ENCODE measurements at regions not wholly inside any gene's neighbourhood (a gene's known extent, or its start where the extent isn't known, plus 50 kb on each side); places are given as distances from the start of the nearest gene placed in this dataset.
"Not testable (repeated sequence)": the region's sequence is repeated elsewhere in the genome, so short reads cannot be mapped to it uniquely, and the experiment has no call there.

DNA sequence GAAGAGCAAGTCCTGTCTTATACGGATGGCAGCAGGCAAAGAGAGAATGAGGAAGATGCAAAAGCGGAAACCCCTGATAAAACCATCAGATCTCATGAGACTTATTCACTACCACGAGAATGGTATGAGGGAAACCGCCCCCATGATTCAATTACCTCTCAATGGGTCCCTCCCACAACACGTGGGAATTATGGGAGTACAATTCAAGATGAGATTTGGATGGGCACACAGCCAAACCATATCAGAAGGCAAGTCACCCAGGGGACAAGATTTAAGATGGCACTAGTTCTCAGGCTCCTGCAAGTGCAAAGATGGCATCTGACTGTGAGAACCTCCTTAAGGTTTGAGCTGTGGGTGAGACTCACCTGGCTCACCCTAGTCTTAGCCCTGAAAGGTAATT, 984.3 kb downstream of the AACS start:
- not testable (repeated sequence) for H3K27ac Mint-ChIP-seq, H3K36me3 Mint-ChIP-seq, H3K4me3 Mint-ChIP-seq, H3K9me3 Mint-ChIP-seq, H3K27me3 Mint-ChIP-seq, H3K4me1 Mint-ChIP-seq

DNA sequence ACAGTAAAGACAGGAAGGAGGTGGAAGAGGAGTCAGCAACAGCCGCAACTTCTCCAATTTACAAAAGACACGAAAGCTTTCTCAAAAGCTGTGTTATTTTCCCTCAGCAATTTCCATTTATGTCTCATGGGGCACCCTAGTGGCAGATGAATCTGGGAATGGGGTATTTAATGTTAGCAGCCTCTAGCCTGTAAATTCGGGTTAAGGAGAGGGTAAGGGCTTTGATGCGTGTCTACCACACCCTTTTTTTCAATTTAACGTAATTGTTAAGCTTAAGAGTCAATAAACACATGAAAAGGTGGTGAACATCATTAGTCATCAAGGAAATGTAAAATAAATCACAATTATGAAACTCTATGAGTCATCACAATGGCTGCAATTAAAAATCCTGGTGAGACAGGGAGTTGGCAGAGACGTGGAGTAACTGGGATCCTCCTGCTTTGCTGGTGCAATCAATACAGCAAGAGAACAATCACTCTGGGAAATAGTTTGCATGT, 986.4 kb downstream of the AACS start:
- peaks cover 9% of the 10 kb centered on the region for H3K9me3 Mint-ChIP-seq
- no peak overlapping the region for H3K4me3 Mint-ChIP-seq
- H3K4me1 Mint-ChIP-seq: no peaks in the 10 kb centered on the region
- H3K27ac Mint-ChIP-seq: no peak overlapping the region
- H3K27me3 Mint-ChIP-seq: no peaks in the 10 kb centered on the region
- no peaks in the 10 kb centered on the region for H3K36me3 Mint-ChIP-seq

DNA sequence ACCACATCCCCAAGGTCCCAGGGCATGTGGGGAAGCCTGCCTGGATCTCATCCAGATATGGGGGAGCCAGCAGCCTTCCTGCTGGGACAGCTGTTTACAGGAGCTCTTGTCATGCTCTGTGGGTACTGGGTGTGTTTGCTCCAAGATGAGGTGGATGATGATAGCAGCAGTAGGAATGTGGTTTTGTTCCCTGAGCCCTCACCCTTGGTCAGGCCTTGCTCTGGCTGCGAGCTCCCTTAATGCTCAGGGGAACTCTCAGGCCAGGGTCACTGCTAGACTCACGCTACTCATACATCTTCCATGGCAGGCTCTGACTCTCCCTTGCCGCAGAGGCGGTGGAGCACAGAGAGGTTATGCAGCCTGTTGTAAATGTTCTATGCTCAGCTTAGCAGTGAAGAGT, 990.3 kb downstream of the AACS start:
- no peaks in the 10 kb centered on the region for H3K4me1 Mint-ChIP-seq
- H3K27me3 Mint-ChIP-seq: no peaks in the 10 kb centered on the region

DNA sequence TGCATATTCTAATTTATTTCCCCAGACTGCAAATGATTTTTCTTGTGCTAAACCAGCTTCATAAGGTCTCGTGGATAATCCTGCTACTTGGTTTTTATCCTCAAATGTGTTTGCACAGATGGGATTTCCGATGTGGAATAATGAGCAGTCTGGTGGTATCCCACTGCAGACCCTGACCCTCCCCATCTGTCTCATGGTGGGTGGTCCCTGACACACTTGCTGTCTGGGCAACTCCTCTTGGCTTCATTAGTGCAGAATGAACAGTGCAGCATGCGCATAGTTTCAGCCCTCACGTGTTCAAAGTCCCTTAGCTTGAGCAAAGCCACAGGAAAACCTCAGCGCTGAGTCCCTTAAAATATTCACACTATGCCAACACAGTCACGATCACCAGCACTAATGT, 996.5 kb downstream of the AACS start:
- H3K27me3 Mint-ChIP-seq: no peaks in the 10 kb centered on the region
- no peaks in the 10 kb centered on the region for H3K9me3 Mint-ChIP-seq
- no peaks in the 10 kb centered on the region for H3K4me1 Mint-ChIP-seq
- no peaks in the 10 kb centered on the region for H3K36me3 Mint-ChIP-seq
- no peak overlapping the region for H3K27ac Mint-ChIP-seq
- H3K4me3 Mint-ChIP-seq: no peak overlapping the region

More for the DNA sequence above, 990.3 kb downstream of the AACS start:
- Mint-ChIP-seq H3K36me3 (no peaks in the 10 kb centered on the region), H3K27ac (no peak overlapping the region), H3K9me3 (peaks cover 9% of the 10 kb centered on the region), H3K4me3 (no peak overlapping the region)

DNA sequence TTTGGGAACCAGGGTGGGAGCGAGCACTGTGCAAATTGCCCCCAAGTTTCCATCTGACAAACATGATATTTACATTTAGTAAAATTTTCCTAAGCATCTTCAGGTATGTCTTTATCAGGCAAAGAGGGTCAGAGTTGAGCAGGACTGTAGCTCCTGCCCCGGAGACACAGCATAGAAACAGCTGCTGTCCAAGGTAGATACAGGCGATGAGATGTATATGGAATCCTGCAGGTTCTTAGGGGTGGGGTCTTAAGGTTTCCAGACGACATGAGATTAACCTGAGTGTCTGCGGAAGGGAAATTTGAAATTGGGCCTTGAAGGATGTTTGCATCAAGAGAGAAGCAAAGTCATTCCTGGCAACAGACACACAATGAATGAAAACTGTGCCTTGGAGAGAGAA, 998.8 kb downstream of the AACS start:
- Mint-ChIP-seq H3K4me1 (no peaks in the 10 kb centered on the region), H3K9me3 (no peaks in the 10 kb centered on the region), H3K27ac (no peak overlapping the region), H3K27me3 (no peaks in the 10 kb centered on the region), H3K4me3 (no peak overlapping the region), H3K36me3 (no peaks in the 10 kb centered on the region)

DNA sequence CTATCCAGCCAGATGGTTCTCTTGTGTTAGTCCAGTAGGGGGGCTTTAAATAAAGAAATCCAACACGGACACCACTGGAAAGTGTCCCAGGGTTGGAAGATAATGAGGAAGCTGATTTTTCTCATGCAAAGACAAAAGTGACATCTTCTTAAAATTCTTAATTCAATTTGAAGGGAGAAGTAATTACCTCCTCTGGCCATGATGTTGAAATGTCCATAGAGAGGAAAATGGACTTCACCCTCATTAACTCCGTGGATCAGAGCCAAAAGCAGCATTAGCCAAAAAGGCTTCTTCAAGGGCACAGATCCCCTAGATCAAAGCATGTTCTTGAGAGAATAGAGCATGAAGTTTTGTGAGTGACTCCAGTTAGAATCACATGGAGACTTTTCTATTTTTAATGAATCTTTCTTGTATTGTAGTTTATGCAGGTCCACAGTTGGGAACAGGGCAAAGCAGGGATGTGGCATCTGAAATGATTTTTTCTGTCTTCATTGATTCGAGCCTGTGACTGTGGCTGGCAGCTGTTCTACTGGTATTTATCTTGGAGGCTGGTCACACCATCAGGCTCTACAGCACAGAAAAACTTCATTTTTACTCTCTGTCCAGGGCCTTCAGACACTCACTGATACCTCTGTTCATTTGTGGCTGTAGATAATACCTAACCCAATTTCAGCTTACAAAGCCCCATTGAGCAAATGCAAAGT, 1002.5 kb downstream of the AACS start:
- H3K27me3 Mint-ChIP-seq: no peaks in the 10 kb centered on the region
- no peaks in the 10 kb centered on the region for H3K36me3 Mint-ChIP-seq
- peaks cover 12% of the 10 kb centered on the region for H3K9me3 Mint-ChIP-seq
- H3K4me3 Mint-ChIP-seq: no peak overlapping the region
- no peak overlapping the region for H3K27ac Mint-ChIP-seq
- H3K4me1 Mint-ChIP-seq: no peaks in the 10 kb centered on the region

DNA sequence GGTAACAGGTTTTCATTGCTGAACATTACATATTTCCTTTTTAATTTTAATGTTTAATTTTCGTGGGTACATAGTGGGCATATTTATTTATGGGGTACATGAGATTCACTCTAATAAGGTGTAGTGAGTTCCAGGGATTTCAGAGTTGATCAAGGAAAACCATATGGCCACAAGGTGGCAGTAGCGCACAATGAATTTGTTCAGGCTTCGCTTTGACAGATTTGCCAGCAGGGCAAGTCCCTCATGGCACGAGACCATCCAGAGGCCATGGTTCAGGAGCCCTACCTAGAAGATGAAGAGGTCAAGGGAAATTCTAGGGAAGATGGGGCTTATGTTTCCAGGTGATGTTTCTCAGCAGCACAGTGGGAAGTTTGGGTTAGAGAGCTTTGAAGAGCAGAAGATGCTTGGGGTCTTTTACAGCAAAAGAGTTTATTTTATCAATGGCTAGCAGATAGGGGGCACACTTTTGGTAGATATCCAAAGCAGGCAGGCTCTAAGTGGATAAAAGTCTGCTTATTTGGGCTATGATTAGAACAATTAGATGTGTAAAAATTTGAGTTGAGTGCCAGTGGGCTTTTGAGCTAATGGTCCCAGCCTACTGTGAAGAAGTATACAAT, 1004.4 kb downstream of the AACS start:
- Mint-ChIP-seq H3K4me3 (no peak overlapping the region), H3K4me1 (no peaks in the 10 kb centered on the region), H3K27me3 (no peaks in the 10 kb centered on the region), H3K9me3 (peaks cover 12% of the 10 kb centered on the region), H3K36me3 (no peaks in the 10 kb centered on the region), H3K27ac (no peak overlapping the region)

DNA sequence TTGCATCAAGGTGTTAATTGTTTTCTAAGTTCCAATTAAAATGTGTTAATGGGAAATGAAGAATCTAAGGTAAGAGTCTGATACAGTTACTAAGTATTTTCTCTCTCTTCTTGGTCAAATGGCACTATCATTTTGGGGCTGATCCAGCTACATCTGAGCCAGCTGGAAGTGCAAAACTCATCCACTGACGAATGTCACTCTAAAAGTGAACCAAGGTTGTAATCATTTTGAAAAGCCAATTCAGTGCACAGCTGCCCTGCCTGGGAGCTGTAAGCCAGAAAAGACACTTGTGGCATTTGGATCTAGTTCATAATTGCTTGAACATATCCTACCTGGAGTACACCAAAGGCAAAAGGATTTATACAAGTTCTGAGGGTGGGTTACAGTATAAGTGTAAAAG, 1011.3 kb downstream of the AACS start:
- H3K4me1 Mint-ChIP-seq: no peaks in the 10 kb centered on the region
- H3K27me3 Mint-ChIP-seq: no peaks in the 10 kb centered on the region
- H3K27ac Mint-ChIP-seq: no peak overlapping the region
- H3K36me3 Mint-ChIP-seq: no peaks in the 10 kb centered on the region
- H3K4me3 Mint-ChIP-seq: no peak overlapping the region
- H3K9me3 Mint-ChIP-seq: no peaks in the 10 kb centered on the region

DNA sequence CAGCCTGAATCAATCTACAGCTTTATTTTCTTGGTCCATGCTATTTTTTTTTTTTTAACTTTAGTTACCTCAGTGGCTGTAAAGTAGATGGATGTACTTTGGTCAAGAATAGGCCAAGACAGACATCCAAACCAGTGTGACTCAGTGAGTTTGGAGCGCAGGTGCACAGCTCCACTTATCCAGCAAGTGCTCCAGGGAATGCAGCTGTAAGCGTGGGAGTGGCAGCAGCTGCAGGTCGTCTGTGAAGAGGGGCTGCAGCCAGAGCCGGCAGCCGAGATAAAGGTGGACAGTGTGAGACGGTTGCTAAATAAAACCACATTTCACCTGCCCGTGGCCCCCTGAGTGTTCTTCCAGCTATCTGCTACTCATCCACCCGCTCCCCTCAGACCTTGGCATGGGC, 1018.7 kb downstream of the AACS start:
- Mint-ChIP-seq H3K27me3 (no peaks in the 10 kb centered on the region), H3K4me1 (no peaks in the 10 kb centered on the region), H3K27ac (no peak overlapping the region), H3K36me3 (no peaks in the 10 kb centered on the region), H3K9me3 (peaks cover 5% of the 10 kb centered on the region), H3K4me3 (no peak overlapping the region)

DNA sequence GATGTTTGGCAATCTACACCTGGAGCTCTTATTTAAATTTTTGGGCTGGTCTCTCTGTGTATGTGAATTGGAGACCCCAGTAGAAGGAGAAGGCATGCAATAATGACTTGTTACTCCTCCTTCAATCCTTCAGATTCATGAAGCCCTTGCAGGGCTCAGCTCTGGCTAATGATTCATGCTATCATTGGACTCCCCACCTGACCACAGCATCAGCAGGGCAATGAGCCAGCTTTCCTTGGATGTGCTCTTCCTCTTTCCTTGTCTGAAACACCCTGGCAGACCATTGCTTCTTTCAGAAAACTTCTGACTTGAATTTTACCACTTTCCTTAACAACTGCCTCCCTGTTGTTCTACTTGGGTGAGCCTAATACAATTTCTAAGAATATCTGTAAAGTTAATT, 1019.2 kb downstream of the AACS start:
- no peaks in the 10 kb centered on the region for H3K4me1 Mint-ChIP-seq
- H3K27ac Mint-ChIP-seq: no peak overlapping the region
- peaks cover 6% of the 10 kb centered on the region for H3K9me3 Mint-ChIP-seq
- no peak overlapping the region for H3K4me3 Mint-ChIP-seq
- H3K36me3 Mint-ChIP-seq: no peaks in the 10 kb centered on the region
- H3K27me3 Mint-ChIP-seq: no peaks in the 10 kb centered on the region

DNA sequence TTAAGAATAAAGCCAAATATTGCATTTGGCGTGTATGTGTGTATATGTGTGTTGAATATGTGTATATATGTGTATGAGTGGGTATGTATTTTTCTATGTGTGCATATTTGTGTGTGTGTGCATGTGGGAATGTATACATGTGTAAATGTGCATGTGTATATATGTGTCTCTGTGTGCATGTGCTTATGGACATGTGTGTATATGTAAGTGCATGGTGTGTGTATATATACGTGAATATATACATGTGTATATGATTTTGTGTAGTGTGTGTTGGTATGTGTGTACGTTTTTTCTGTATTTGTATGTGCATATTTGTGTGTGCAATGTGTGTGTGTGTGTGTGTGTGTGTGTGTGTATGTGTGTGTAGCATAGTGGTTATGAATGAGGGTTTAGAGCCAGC, 1021.0 kb downstream of the AACS start:
- Mint-ChIP-seq H3K36me3 (no peaks in the 10 kb centered on the region), H3K4me1 (no peaks in the 10 kb centered on the region), H3K4me3 (no peak overlapping the region), H3K9me3 (peaks cover 12% of the 10 kb centered on the region), H3K27ac (no peak overlapping the region), H3K27me3 (no peaks in the 10 kb centered on the region)

DNA sequence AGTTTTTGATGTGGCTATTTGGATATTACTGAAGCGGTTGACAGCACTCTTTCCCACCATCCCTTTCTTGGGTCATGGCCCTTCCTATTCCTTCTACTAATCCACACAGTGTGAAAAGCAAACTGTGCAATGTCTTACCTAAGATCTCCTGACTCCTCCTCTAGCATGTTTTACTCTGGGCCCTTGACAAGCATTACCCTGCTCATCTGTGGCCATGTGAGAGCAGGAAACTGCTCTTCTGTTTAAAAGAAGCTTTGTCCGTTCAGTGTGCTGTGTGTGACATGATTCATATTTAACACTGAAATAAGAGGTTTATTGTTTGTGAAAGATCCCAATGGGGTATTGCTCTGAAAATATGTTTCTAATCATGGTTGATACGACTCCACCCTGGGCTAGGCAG, 1022.5 kb downstream of the AACS start:
- H3K4me1 Mint-ChIP-seq: no peaks in the 10 kb centered on the region
- H3K27ac Mint-ChIP-seq: no peak overlapping the region
- H3K9me3 Mint-ChIP-seq: peaks cover 17% of the 10 kb centered on the region
- no peak overlapping the region for H3K4me3 Mint-ChIP-seq
- H3K36me3 Mint-ChIP-seq: no peaks in the 10 kb centered on the region
- H3K27me3 Mint-ChIP-seq: no peaks in the 10 kb centered on the region

DNA sequence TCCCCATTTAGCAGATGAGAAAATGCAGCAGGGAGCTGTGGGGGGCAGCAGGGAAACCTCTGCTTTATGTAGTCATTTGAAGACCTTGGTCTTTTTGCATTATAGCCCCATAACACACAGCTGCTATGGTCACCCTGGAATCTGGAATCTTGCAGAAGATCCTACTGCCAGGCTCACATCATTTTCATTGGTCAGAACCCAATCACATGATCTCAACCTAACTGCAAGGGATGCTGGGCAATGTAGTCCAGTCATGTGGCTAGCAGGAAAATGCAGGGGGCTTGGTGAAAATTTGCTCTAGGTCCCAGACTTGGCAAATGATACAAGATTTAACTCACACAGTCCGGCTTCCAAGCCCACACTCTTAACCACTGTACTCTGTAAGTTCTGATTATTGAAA, 1028.7 kb downstream of the AACS start:
- Mint-ChIP-seq H3K4me3 (no peak overlapping the region), H3K9me3 (peaks cover 12% of the 10 kb centered on the region), H3K4me1 (no peaks in the 10 kb centered on the region), H3K27me3 (no peaks in the 10 kb centered on the region), H3K27ac (no peak overlapping the region), H3K36me3 (no peaks in the 10 kb centered on the region)

DNA sequence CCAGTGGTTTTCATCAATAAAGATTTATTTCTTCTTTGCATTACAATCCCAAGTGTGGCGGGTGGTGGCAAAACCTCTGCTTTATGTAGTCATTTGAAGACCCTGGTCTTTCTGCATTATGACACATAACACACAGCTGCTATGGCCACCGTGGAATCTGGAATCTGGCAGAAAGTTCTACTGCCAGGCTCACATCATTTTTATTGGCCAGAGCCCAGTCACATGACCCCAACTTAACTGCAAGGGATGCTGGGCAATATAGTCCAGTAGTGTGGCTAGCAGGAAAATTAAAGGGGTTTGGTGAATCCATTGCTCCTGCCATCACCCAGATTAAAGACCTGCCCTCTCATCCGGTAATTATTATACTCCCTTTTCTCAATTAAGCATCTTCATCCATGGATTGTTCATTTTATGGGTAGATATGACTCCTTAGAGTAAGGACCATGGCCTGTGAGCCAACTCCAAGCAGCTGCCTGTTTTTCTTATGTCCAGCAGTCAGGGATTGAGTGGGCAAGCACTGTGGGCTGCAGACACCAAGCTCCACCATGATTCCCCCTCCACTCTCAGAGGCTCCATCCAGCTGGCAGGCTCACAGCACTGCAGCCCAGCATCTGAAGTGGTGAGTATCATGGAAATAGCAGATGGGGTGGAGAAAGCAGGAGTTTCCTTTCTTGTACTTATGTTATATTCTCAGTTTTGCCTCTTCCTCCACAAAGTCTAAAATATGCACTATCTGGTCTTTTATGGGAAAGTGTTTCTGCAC, 1030.7 kb downstream of the AACS start:
- Mint-ChIP-seq H3K27ac (no peak overlapping the region), H3K36me3 (no peaks in the 10 kb centered on the region), H3K4me3 (no peak overlapping the region), H3K9me3 (peaks cover 15% of the 10 kb centered on the region), H3K4me1 (no peaks in the 10 kb centered on the region), H3K27me3 (no peaks in the 10 kb centered on the region)

DNA sequence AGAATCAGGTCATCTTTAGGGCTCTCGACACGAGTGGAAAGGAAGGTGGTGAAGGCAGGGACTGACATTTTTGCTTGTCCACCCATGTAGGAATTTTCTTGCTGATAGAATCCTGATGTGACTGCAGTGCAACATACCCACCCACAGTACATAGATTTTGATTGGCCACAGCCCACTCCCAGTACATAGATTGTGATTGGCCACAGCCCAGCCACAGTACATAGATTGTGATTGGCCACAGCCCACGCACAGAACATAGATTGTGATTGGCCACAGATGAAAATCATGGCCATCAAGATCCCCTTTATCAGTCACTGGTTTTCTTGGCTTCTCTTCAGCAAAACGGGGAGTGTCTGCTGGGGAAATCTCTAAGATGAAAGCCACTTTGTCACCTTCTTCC, 1041.5 kb downstream of the AACS start:
- no peaks in the 10 kb centered on the region for H3K36me3 Mint-ChIP-seq
- no peak overlapping the region for H3K27ac Mint-ChIP-seq

DNA sequence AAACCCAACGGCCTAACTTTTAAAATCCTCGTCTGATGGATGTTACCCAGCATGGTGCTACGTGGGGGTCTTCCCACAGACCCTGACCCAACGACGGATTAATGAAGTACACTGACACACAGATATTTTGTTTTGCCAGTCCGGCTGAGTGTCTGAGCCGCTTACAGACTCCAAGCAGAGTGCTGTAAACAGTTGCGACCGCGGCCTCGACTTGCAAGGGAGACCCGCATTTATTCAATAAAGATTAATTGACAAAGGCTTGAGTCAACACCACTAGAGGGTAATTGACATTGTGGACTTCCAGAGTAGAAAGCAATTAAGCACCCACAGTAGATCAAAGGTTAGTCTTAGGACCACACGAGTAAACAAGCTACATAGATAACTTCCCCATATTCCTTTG, 1042.4 kb downstream of the AACS start:
- no peaks in the 10 kb centered on the region for H3K27me3 Mint-ChIP-seq
- H3K4me3 Mint-ChIP-seq: no peak overlapping the region
- H3K27ac Mint-ChIP-seq: no peak overlapping the region
- no peaks in the 10 kb centered on the region for H3K4me1 Mint-ChIP-seq
- H3K36me3 Mint-ChIP-seq: no peaks in the 10 kb centered on the region
- no peaks in the 10 kb centered on the region for H3K9me3 Mint-ChIP-seq

More for the DNA sequence above, 1041.5 kb downstream of the AACS start:
- H3K27me3 Mint-ChIP-seq: no peaks in the 10 kb centered on the region
- H3K4me3 Mint-ChIP-seq: no peak overlapping the region
- H3K4me1 Mint-ChIP-seq: no peaks in the 10 kb centered on the region
- H3K9me3 Mint-ChIP-seq: no peaks in the 10 kb centered on the region
